ENCODE measurements at regions not wholly inside any gene's neighbourhood (a gene's known extent, or its start where the extent isn't known, plus 50 kb on each side); places are given as distances from the start of the nearest gene placed in this dataset.

DNA sequence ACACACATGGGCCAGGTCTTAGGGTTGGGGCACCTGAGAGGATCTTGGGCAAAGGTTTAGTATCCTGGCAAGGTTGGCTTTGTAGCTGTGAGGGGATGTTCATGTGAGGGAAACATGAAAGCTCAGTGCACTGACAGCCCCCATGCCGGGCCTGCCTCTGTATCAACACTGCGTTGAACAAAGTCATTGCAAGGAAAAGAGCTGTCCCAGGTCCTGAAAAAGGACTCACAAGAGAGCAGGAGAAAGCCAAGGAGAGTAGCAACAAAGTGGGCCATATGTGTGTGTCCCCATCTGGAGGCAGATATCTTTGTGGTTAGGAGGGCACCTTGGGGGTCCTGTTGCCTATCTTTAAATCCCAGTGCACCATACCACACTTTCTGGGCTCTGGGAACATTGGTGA lies 237.8 kb upstream of the THSD7B start:
- H3K4me2 ChIP-seq: no peak overlapping the region
- peak in 1 of 2 experiments; percentile 4 for DNase-seq (ENCODE audit: low read depth in 1 of 2, low spot score in 1 of 2)
- ChIA-PET CTCF (no interaction called here), POLR2A (no interaction called here)
- WGBS (ENCODE audit: missing lambda C conversion rate): 3% methylated on average over 2 of the region's 2 CpGs
- ATAC-seq: no peak
- H3K9me3 ChIP-seq: no peaks in the 10 kb centered on the region
- no peak for FAIRE-seq
- H3K4me3 ChIP-seq: no peak overlapping the region
- TF ChIP-seq NFE2L2 (conservative IDR thresholded peaks at IDR 0.05; ENCODE audit: low read length) (no peak), ESRRA (IDR thresholded peaks at IDR 0.05; ENCODE audit: borderline replicate concordance, low read length) (no peak), EHMT2 (IDR thresholded peaks at IDR 0.05; ENCODE audit: low read depth) (peak; percentile 63; the same call in 1 of the 2 replicates)
- TF ChIP-seq, protein P1, sequence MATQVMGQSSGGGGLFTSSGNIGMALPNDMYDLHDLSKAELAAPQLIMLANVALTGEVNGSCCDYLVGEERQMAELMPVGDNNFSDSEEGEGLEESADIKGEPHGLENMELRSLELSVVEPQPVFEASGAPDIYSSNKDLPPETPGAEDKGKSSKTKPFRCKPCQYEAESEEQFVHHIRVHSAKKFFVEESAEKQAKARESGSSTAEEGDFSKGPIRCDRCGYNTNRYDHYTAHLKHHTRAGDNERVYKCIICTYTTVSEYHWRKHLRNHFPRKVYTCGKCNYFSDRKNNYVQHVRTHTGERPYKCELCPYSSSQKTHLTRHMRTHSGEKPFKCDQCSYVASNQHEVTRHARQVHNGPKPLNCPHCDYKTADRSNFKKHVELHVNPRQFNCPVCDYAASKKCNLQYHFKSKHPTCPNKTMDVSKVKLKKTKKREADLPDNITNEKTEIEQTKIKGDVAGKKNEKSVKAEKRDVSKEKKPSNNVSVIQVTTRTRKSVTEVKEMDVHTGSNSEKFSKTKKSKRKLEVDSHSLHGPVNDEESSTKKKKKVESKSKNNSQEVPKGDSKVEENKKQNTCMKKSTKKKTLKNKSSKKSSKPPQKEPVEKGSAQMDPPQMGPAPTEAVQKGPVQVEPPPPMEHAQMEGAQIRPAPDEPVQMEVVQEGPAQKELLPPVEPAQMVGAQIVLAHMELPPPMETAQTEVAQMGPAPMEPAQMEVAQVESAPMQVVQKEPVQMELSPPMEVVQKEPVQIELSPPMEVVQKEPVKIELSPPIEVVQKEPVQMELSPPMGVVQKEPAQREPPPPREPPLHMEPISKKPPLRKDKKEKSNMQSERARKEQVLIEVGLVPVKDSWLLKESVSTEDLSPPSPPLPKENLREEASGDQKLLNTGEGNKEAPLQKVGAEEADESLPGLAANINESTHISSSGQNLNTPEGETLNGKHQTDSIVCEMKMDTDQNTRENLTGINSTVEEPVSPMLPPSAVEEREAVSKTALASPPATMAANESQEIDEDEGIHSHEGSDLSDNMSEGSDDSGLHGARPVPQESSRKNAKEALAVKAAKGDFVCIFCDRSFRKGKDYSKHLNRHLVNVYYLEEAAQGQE (IDR thresholded peaks at IDR 0.05): peak; percentile 87
- TF ChIP-seq, protein P2, sequence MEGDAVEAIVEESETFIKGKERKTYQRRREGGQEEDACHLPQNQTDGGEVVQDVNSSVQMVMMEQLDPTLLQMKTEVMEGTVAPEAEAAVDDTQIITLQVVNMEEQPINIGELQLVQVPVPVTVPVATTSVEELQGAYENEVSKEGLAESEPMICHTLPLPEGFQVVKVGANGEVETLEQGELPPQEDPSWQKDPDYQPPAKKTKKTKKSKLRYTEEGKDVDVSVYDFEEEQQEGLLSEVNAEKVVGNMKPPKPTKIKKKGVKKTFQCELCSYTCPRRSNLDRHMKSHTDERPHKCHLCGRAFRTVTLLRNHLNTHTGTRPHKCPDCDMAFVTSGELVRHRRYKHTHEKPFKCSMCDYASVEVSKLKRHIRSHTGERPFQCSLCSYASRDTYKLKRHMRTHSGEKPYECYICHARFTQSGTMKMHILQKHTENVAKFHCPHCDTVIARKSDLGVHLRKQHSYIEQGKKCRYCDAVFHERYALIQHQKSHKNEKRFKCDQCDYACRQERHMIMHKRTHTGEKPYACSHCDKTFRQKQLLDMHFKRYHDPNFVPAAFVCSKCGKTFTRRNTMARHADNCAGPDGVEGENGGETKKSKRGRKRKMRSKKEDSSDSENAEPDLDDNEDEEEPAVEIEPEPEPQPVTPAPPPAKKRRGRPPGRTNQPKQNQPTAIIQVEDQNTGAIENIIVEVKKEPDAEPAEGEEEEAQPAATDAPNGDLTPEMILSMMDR (IDR thresholded peaks at IDR 0.05): no peak
- H3K27ac ChIP-seq: no peak overlapping the region
- no peaks in the 10 kb centered on the region for H3K4me1 ChIP-seq

DNA sequence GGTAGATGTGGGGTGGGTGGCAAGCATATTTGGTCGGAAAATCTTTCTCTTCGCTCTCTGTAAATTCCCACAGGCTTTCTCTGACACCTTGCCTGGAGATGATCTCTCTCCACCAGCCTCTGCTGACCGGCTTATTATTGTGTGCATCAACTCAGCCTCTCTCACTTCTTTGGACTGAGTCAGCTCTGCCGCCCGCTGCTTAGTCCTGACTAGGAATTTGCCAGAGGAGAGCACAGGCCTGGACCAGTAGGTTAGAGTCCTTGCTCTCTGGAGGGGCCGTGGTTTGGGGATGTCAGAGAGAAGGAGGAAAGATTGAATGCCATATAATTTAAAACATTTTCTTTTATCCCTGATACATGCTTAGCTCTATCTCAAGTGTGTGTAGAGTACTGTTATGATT lies 242.6 kb upstream of the THSD7B start:
- DNase-seq (ENCODE audit: low read depth in 1 of 2, low spot score in 1 of 2) (no peak), FAIRE-seq (no peak), ATAC-seq (no peak)
- TF ChIP-seq SMC3 (IDR thresholded peaks at IDR 0.05) (no peak), CEBPB (IDR thresholded peaks at IDR 0.05) (no peak), PHF8 (IDR thresholded peaks at IDR 0.05; ENCODE audit: borderline replicate concordance, low read depth) (no peak), HOXB13 (CRISPR knock-in tag; IDR thresholded peaks at IDR 0.05; ENCODE audit: low read depth) (no peak), FOXS1 (CRISPR knock-in tag; IDR thresholded peaks at IDR 0.05) (no peak), CHD2 (IDR thresholded peaks at IDR 0.05; ENCODE audit: low read length, partially characterized antibody) (no peak), KDM5A (IDR thresholded peaks at IDR 0.05) (no peak), RCOR1 (IDR thresholded peaks at IDR 0.05; ENCODE audit: low read depth, low read length) (no peak), RAD21 (conservative IDR thresholded peaks at IDR 0.05 in 1 of 2, IDR thresholded peaks at IDR 0.05 in 1 of 2) (no peak), MAFK (IDR thresholded peaks at IDR 0.05; ENCODE audit: partially characterized antibody) (no peak), SREBF2 (IDR thresholded peaks at IDR 0.05) (no peak), JUNB (IDR thresholded peaks at IDR 0.05) (no peak), BHLHE40 (IDR thresholded peaks at IDR 0.05; ENCODE audit: low read depth, low read length) (no peak), TFCP2L1 (CRISPR knock-in tag; IDR thresholded peaks at IDR 0.05) (no peak)
- TF ChIP-seq, protein P3, sequence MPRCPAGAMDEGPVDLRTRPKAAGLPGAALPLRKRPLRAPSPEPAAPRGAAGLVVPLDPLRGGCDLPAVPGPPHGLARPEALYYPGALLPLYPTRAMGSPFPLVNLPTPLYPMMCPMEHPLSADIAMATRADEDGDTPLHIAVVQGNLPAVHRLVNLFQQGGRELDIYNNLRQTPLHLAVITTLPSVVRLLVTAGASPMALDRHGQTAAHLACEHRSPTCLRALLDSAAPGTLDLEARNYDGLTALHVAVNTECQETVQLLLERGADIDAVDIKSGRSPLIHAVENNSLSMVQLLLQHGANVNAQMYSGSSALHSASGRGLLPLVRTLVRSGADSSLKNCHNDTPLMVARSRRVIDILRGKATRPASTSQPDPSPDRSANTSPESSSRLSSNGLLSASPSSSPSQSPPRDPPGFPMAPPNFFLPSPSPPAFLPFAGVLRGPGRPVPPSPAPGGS (IDR thresholded peaks at IDR 0.05): no peak
- TF ChIP-seq, protein P4, sequence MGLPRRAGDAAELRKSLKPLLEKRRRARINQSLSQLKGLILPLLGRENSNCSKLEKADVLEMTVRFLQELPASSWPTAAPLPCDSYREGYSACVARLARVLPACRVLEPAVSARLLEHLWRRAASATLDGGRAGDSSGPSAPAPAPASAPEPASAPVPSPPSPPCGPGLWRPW (IDR thresholded peaks at IDR 0.05): no peak
- no peak overlapping the region for H3K4me3 ChIP-seq
- CTCF ChIA-PET: no interaction called here
- H3K4me2 ChIP-seq: no peak overlapping the region
- WGBS (ENCODE audit: missing lambda C conversion rate): 26% methylated on average over 6 of the region's 6 CpGs
- no peaks in the 10 kb centered on the region for H3K9me3 ChIP-seq
- H3K4me1 ChIP-seq: no peaks in the 10 kb centered on the region
- POLR2A ChIA-PET: no interaction called here
- no peak overlapping the region for H3K27ac ChIP-seq

Measured in A549 (cell line).